ENCODE measurements at regions not wholly inside any gene's neighbourhood (a gene's known extent, or its start where the extent isn't known, plus 50 kb on each side); places are given as distances from the start of the nearest gene placed in this dataset.
"Not testable (repeated sequence)": the region's sequence is repeated elsewhere in the genome, so short reads cannot be mapped to it uniquely, and the experiment has no call there.

- no peak for DNase-seq
These were observed 328.9 kb downstream of the CHL1 start for GRCh38 chr3:525415-525814.

GRCh38 chr3:535566-536416, 339.2 kb downstream of the CHL1 start:
- no peak for DNase-seq

- no peak for DNase-seq
These were observed 339.9 kb downstream of the CHL1 start for GRCh38 chr3:536417-536813.

- DNase-seq, result no peak
These were observed 344.7 kb downstream of the CHL1 start for GRCh38 chr3:541062-541801.

- DNase-seq, result no peak
These were observed 345.5 kb downstream of the CHL1 start for GRCh38 chr3:542021-542420.

GRCh38 chr3:549636-550035, 353.1 kb downstream of the CHL1 start:
- DNase-seq, result no peak

GRCh38 chr3:550471-550870, 353.9 kb downstream of the CHL1 start:
- DNase-seq, result no peak

- DNase-seq, result no peak
These were observed 361.4 kb downstream of the CHL1 start for GRCh38 chr3:557972-558371.

GRCh38 chr3:567488-568185, 371.1 kb downstream of the CHL1 start:
- no peak for DNase-seq

GRCh38 chr3:579529-579928, 383.0 kb downstream of the CHL1 start:
- DNase-seq, result not testable (repeated sequence)

GRCh38 chr3:589066-589465, 392.5 kb downstream of the CHL1 start:
- DNase-seq, result not testable (repeated sequence)

- DNase-seq, result peak; percentile 3
These were observed 400.7 kb downstream of the CHL1 start for GRCh38 chr3:597304-597703.

GRCh38 chr3:597746-598145, 401.2 kb downstream of the CHL1 start:
- not testable (repeated sequence) for DNase-seq

GRCh38 chr3:607480-607879, 410.9 kb downstream of the CHL1 start:
- not testable (repeated sequence) for DNase-seq

GRCh38 chr3:621714-622113, 425.2 kb downstream of the CHL1 start:
- DNase-seq, result no peak

- no peak for DNase-seq
These were observed 425.8 kb downstream of the CHL1 start for GRCh38 chr3:622314-622713.

- no peak for DNase-seq
These were observed 427.5 kb downstream of the CHL1 start for GRCh38 chr3:623914-624545.

GRCh38 chr3:632571-633170, 436.1 kb downstream of the CHL1 start:
- DNase-seq, result peak; percentile 50

- DNase-seq, result no peak
These were observed 437.9 kb downstream of the CHL1 start for GRCh38 chr3:634511-634910.

- no peak for DNase-seq
These were observed 438.8 kb downstream of the CHL1 start for GRCh38 chr3:635393-635792.

- no peak for DNase-seq
These were observed 446.8 kb downstream of the CHL1 start for GRCh38 chr3:643376-643775.

GRCh38 chr3:655824-656223, 437.0 kb upstream of the CNTN6 start:
- no peak for DNase-seq

- no peak for DNase-seq
These were observed 431.5 kb upstream of the CNTN6 start for GRCh38 chr3:661356-661755.

Measured in activated CD4-positive, alpha-beta T cell treated with anti-CD3 and anti-CD28 coated beads, Interleukin-2, Interleukin-6, amounts not matched to agents 100 ng/mL and 50 ng/mL, durations not matched to agents 16 hours and 8 hours (primary cell).